ENCODE measurements at regions not wholly inside any gene's neighbourhood (a gene's known extent, or its start where the extent isn't known, plus 50 kb on each side); places are given as distances from the start of the nearest gene placed in this dataset.
A peak's percentile ranks its signal among the peaks of the same experiment; 100 is the strongest.

DNA sequence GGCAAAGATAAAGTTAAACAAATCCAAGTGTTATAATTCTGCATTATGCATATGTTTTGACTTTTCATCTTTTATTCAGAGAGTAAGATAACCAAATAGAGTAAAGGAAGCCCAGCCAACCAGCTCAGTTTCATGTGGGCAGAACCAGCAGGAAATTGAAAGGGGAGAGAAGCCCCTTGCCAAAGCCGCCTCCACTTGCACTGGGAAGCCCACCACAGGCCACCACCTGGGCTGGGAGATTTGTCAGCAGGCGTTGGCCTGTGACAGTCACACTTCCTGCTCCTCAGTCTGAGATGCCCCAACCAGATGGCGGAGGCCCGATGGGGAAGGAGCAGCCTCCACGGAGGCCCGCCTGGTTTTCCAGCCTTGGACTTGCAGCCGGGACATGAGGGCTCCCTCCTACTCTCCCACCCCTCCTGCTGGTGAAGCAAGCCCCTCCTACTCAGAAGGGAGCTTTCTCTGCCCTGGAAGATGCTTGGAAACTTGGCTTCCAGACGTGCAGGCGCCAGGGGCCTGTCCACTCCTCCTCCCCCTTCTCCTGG is 166.8 kb upstream of the SULF2 start:
- intact Hi-C loops (cut with micrococcal nuclease; ENCODE audit: unreplicated experiment), result no loop called here

More for the DNA sequence above, 166.8 kb upstream of the SULF2 start:
- H3K27me3 ChIP-seq (ENCODE audit: control insufficient read depth in 1 of 2, insufficient read depth in 2 of 2, low read length in 2 of 2), result peaks cover 3 to 55% of the 10 kb centered on the region in 2 experiments; a peak in 4 of 5 replicates
- DNase-seq (ENCODE audit: low spot score), result no peak
- H3K4me3 ChIP-seq (replicated peaks in 1 of 3; ENCODE audit: insufficient read depth in 1 of 3, low read depth in 2 of 3, low read length in 3 of 3), result no peak overlapping the region
- no peak for FAIRE-seq
- CTCF ChIA-PET (ENCODE audit: low intra/inter-chr PET ratio, low total read pairs), result no interaction called here
- TF ChIP-seq ONECUT2 (CRISPR knock-in tag; IDR thresholded peaks at IDR 0.05) (no peak), ZNF253 (CRISPR knock-in tag; IDR thresholded peaks at IDR 0.05; ENCODE audit: borderline replicate concordance) (no peak), ZNF770 (CRISPR knock-in tag; IDR thresholded peaks at IDR 0.05) (0 out of 2 replicates have a peak, but pooled peaks have one; percentile 59), RAD21 (CRISPR knock-in tag; IDR thresholded peaks at IDR 0.05) (0 out of 2 replicates have a peak, but pooled peaks have one; percentile 8), ZNF768 (CRISPR knock-in tag; IDR thresholded peaks at IDR 0.05) (0 out of 2 replicates have a peak, but pooled peaks have one; percentile 9), ZMYM2 (CRISPR knock-in tag; IDR thresholded peaks at IDR 0.05) (no peak), ZSCAN22 (CRISPR knock-in tag; IDR thresholded peaks at IDR 0.05) (peak; percentile 90)
- H3K79me2 ChIP-seq (ENCODE audit: insufficient read depth, low read length), result no peaks in the 10 kb centered on the region
- no peaks in the 10 kb centered on the region for H4K20me1 ChIP-seq (ENCODE audit: insufficient read depth, low read length)
- in situ Hi-C loops (cut with HindIII; ENCODE audit: extremely low pct_ligation_motif_present, low pct_unique_long_range_greater_than_20kb), result no loop called here
- no peaks in the 10 kb centered on the region for H3K9me3 ChIP-seq (ENCODE audit: low read length)
- WGBS (ENCODE audit: low lambda C conversion rate), result 47% methylated on average over 8 of the region's 9 CpGs
- H3K4me1 ChIP-seq (ENCODE audit: insufficient read depth, low read length), result peaks cover 17% of the 10 kb centered on the region
- POLR2A ChIA-PET, result no interaction called here
- no TSS peak for BruUV-seq (replicated peaks)
- no peak overlapping the region for H3K4me2 ChIP-seq (ENCODE audit: low read depth, low read length)
- H3K27ac ChIP-seq (ENCODE audit: extremely low read length, insufficient read depth, low read length), result no peak overlapping the region
- no peak for ATAC-seq
- H3K9ac ChIP-seq (ENCODE audit: insufficient read depth, low read depth, low read length), result no peak overlapping the region
- no peak overlapping the region for H2AFZ ChIP-seq (ENCODE audit: low read length)
- H3K36me3 ChIP-seq (replicated peaks in 1 of 2; ENCODE audit: control insufficient read depth in 1 of 2, insufficient read depth in 2 of 2, low read length in 2 of 2), result no peaks in the 10 kb centered on the region
